ENCODE measurements at regions not wholly inside any gene's neighbourhood (a gene's known extent, or its start where the extent isn't known, plus 50 kb on each side); places are given as distances from the start of the nearest gene placed in this dataset.

DNA sequence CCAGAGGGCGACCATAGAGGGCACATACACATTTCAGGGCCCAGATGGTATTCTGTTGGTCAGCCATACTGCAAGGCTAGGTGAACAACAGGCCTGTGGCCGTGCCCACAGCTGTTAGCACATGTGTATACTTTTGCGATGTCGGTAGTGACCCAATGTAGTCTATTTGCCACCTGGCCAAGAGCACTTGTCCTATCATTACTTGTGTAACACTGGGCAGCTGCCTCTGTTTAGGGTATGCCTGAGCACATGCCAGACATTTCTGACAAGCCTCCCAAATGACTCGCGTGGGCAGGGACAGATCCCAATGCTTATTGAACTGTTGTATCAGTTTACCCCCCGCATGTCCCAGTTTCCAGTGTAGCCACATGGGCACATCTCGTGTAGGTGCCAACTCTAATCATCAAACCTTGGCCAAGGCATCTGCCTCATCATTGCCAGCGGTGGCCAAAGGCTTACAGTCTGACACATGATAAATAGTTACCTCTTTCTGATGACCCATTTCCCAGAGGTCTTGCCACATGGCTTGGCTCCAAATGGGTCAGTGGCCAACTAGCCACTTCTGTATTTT lies 74.4 kb upstream of the FBXL4 start:
- no peaks in the 10 kb centered on the region for H4K20me1 ChIP-seq (ENCODE audit: insufficient read depth, low read length)
- H3K4me1 ChIP-seq (ENCODE audit: insufficient read depth, low read length, severe bottlenecking), result no peaks in the 10 kb centered on the region
- no peaks in the 10 kb centered on the region for H3F3A ChIP-seq (ENCODE audit: insufficient read depth, low read length)
- H3K79me2 ChIP-seq (ENCODE audit: insufficient read depth, low read length), result no peaks in the 10 kb centered on the region
- H3K4me2 ChIP-seq (ENCODE audit: low read length), result no peak overlapping the region
- H3K9me2 ChIP-seq (ENCODE audit: low read depth, low read length), result no peaks in the 10 kb centered on the region
- H3K4me3 ChIP-seq (ENCODE audit: low read depth, low read length, poor library complexity, severe bottlenecking), result no peak overlapping the region
- H3K9ac ChIP-seq (ENCODE audit: low read length), result no peak overlapping the region
- 0 out of 2 replicates have a peak, but pooled peaks cover 4% of the 10 kb centered on the region for H3K9me3 ChIP-seq (ENCODE audit: low read length)
- TF ChIP-seq, protein P1, sequence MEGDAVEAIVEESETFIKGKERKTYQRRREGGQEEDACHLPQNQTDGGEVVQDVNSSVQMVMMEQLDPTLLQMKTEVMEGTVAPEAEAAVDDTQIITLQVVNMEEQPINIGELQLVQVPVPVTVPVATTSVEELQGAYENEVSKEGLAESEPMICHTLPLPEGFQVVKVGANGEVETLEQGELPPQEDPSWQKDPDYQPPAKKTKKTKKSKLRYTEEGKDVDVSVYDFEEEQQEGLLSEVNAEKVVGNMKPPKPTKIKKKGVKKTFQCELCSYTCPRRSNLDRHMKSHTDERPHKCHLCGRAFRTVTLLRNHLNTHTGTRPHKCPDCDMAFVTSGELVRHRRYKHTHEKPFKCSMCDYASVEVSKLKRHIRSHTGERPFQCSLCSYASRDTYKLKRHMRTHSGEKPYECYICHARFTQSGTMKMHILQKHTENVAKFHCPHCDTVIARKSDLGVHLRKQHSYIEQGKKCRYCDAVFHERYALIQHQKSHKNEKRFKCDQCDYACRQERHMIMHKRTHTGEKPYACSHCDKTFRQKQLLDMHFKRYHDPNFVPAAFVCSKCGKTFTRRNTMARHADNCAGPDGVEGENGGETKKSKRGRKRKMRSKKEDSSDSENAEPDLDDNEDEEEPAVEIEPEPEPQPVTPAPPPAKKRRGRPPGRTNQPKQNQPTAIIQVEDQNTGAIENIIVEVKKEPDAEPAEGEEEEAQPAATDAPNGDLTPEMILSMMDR (IDR thresholded peaks at IDR 0.05; ENCODE audit: low read length), result no peak
- TF ChIP-seq EZH2 (IDR thresholded peaks at IDR 0.05; ENCODE audit: borderline replicate concordance, low read length), result no peak
- H3K27me3 ChIP-seq (ENCODE audit: insufficient read depth, low read length), result no peaks in the 10 kb centered on the region
- no peak overlapping the region for H2AFZ ChIP-seq (ENCODE audit: low read length)
- H3K27ac ChIP-seq (ENCODE audit: low read depth, low read length, poor library complexity, severe bottlenecking), result no peak overlapping the region
- H3K36me3 ChIP-seq (ENCODE audit: insufficient read depth, low read length), result no peaks in the 10 kb centered on the region

DNA sequence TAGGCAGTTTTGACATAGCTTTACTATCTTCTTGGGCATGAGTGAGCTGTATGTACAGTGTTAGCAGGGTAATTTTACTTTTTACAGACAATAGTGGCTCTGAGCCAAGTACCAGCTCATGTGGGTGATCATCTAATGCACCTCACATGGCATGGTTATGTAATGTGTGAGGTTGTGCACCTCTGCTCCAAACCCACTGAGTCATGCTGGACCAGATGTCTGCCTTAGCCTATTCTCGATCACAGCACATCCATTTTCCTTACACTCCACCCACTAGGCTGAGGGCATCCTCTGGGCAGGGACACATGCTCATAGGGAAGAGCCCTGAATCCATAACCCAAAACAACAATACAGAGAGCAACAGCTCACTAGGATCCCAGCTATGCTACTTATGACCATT lies 71.6 kb upstream of the FBXL4 start:
- Histone ChIP-seq H3K9ac (ENCODE audit: low read length) (no peak overlapping the region), H3K79me2 (ENCODE audit: insufficient read depth, low read length) (no peaks in the 10 kb centered on the region), H3K4me2 (ENCODE audit: low read length) (no peak overlapping the region), H3K4me3 (ENCODE audit: low read depth, low read length, poor library complexity, severe bottlenecking) (no peak overlapping the region), H3K27me3 (ENCODE audit: insufficient read depth, low read length) (no peaks in the 10 kb centered on the region), H4K20me1 (ENCODE audit: insufficient read depth, low read length) (no peaks in the 10 kb centered on the region), H3K9me2 (ENCODE audit: low read depth, low read length) (no peaks in the 10 kb centered on the region), H3F3A (ENCODE audit: insufficient read depth, low read length) (no peaks in the 10 kb centered on the region), H3K27ac (ENCODE audit: low read depth, low read length, poor library complexity, severe bottlenecking) (no peak overlapping the region), H3K36me3 (ENCODE audit: insufficient read depth, low read length) (no peaks in the 10 kb centered on the region), H2AFZ (ENCODE audit: low read length) (no peak overlapping the region), H3K4me1 (ENCODE audit: insufficient read depth, low read length, severe bottlenecking) (no peaks in the 10 kb centered on the region), H3K9me3 (ENCODE audit: low read length) (no peaks in the 10 kb centered on the region)
- TF ChIP-seq, protein P1 (IDR thresholded peaks at IDR 0.05; ENCODE audit: low read length), result no peak
- TF ChIP-seq EZH2 (IDR thresholded peaks at IDR 0.05; ENCODE audit: borderline replicate concordance, low read length), result no peak

DNA sequence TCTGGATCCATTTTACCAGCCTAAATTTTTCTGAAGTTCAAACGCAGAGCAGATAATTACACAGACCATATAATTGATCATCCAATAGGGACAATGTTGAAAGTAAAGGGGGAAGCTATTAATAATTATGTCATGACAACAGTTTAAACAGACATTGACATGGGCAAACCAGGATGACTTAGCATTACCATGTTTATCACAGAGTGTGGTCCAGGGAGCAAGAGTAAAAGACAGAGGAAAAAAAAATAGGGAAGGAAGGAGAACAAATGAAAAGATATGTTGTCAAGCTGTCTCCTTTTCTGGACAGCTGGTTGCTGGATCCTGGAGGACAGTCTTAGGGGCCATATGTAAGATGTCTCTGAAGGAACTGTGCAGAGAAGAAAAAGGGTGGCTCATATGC lies 69.4 kb upstream of the FBXL4 start:
- H3K36me3 ChIP-seq (ENCODE audit: insufficient read depth, low read length), result no peaks in the 10 kb centered on the region
- H3K4me2 ChIP-seq (ENCODE audit: low read length), result no peak overlapping the region
- H4K20me1 ChIP-seq (ENCODE audit: insufficient read depth, low read length), result no peaks in the 10 kb centered on the region
- no peak overlapping the region for H3K4me3 ChIP-seq (ENCODE audit: low read depth, low read length, poor library complexity, severe bottlenecking)
- H3K4me1 ChIP-seq (ENCODE audit: insufficient read depth, low read length, severe bottlenecking), result no peaks in the 10 kb centered on the region
- H3K79me2 ChIP-seq (ENCODE audit: insufficient read depth, low read length), result no peaks in the 10 kb centered on the region
- no peak for TF ChIP-seq EZH2 (IDR thresholded peaks at IDR 0.05; ENCODE audit: borderline replicate concordance, low read length)
- TF ChIP-seq, protein P1 (IDR thresholded peaks at IDR 0.05; ENCODE audit: low read length), result no peak
- H3K27me3 ChIP-seq (ENCODE audit: insufficient read depth, low read length), result no peaks in the 10 kb centered on the region
- no peak overlapping the region for H3K9ac ChIP-seq (ENCODE audit: low read length)
- H3K9me3 ChIP-seq (ENCODE audit: low read length), result no peaks in the 10 kb centered on the region
- H3K27ac ChIP-seq (ENCODE audit: low read depth, low read length, poor library complexity, severe bottlenecking), result no peak overlapping the region
- no peak overlapping the region for H2AFZ ChIP-seq (ENCODE audit: low read length)
- H3F3A ChIP-seq (ENCODE audit: insufficient read depth, low read length), result no peaks in the 10 kb centered on the region
- no peaks in the 10 kb centered on the region for H3K9me2 ChIP-seq (ENCODE audit: low read depth, low read length)

Measured in OCI-LY1 (cell line).